ENCODE measurements at regions not wholly inside any gene's neighbourhood (a gene's known extent, or its start where the extent isn't known, plus 50 kb on each side); places are given as distances from the start of the nearest gene placed in this dataset.
A peak's percentile ranks its signal among the peaks of the same experiment; 100 is the strongest.

GRCh38 chr3:193814166-193814892 is 221.3 kb downstream of the OPA1 start:
- no peak overlapping the region for H3K4me3 ChIP-seq (ENCODE audit: low read depth, poor library complexity, severe bottlenecking)
- intact Hi-C loops (cut with DNase I; ENCODE audit: low total_unique reads) = no loop called here
- TF ChIP-seq POLR2A (IDR thresholded peaks at IDR 0.05) (no peak), CTCF (IDR thresholded peaks at IDR 0.05) (no peak)
- peak in 1 of 2 donors; percentile 68 for DNase-seq (ENCODE audit: low spot score in 2 of 2)
- WGBS, 2 donors = 89 to 93% methylated on average over 11 of the region's 11 CpGs

GRCh38 chr3:193815246-193816027 is 222.4 kb downstream of the OPA1 start:
- peak in 1 of 2 donors; percentile 50 for DNase-seq (ENCODE audit: low spot score in 2 of 2)
- 95% methylated on average over 8 of the region's 8 CpGs for WGBS, 2 donors
- intact Hi-C loops (cut with DNase I; ENCODE audit: low total_unique reads) = no loop called here
- H3K4me3 ChIP-seq (ENCODE audit: low read depth, poor library complexity, severe bottlenecking) = no peak overlapping the region
- TF ChIP-seq POLR2A (IDR thresholded peaks at IDR 0.05) (no peak), CTCF (IDR thresholded peaks at IDR 0.05) (no peak)

- intact Hi-C loops (cut with DNase I; ENCODE audit: low total_unique reads) = no loop called here
- WGBS, 2 donors = 86 to 88% methylated on average over 10 of the region's 10 CpGs
- TF ChIP-seq POLR2A (IDR thresholded peaks at IDR 0.05) = no peak
- TF ChIP-seq CTCF (IDR thresholded peaks at IDR 0.05) = no peak
- H3K4me3 ChIP-seq (ENCODE audit: low read depth, poor library complexity, severe bottlenecking) = no peak overlapping the region
- peak in 1 of 2 donors; percentile 72 for DNase-seq (ENCODE audit: low spot score in 2 of 2)
Measured at GRCh38 chr3:193816028-193816395, 223.0 kb downstream of the OPA1 start.

GRCh38 chr3:193816656-193817311 is 223.8 kb downstream of the OPA1 start:
- TF ChIP-seq POLR2A (IDR thresholded peaks at IDR 0.05) (no peak), CTCF (IDR thresholded peaks at IDR 0.05) (no peak)
- H3K4me3 ChIP-seq (ENCODE audit: low read depth, poor library complexity, severe bottlenecking) = no peak overlapping the region
- WGBS, 2 donors = 26 to 44% methylated on average over 13 to 14 of the region's 14 CpGs
- intact Hi-C loops (cut with DNase I; ENCODE audit: low total_unique reads) = no loop called here
- peak; percentile 45 to 89 for DNase-seq (ENCODE audit: low spot score in 2 of 2)

GRCh38 chr3:193819117-193820010 is 226.4 kb downstream of the OPA1 start:
- H3K4me3 ChIP-seq (ENCODE audit: low read depth, poor library complexity, severe bottlenecking) = no peak overlapping the region
- intact Hi-C loops (cut with DNase I; ENCODE audit: low total_unique reads) = no loop called here
- TF ChIP-seq CTCF (IDR thresholded peaks at IDR 0.05) (no peak), POLR2A (IDR thresholded peaks at IDR 0.05) (no peak)
- peak in 1 of 2 donors; percentile 28 for DNase-seq (ENCODE audit: low spot score in 2 of 2)
- WGBS, 2 donors = 91 to 92% methylated on average over 16 of the region's 16 CpGs

Measured in lower leg skin (tissue), 4 donors.